ENCODE measurements at regions not wholly inside any gene's neighbourhood (a gene's known extent, or its start where the extent isn't known, plus 50 kb on each side); places are given as distances from the start of the nearest gene placed in this dataset.

- DNase-seq: no peak
These were observed 301.0 kb upstream of the MGAT5 start for GRCh38 chr2:133952896-133953295.

- no peak for DNase-seq
These were observed 300.3 kb upstream of the MGAT5 start for GRCh38 chr2:133953524-133953923.

- no peak for DNase-seq
These were observed 299.2 kb upstream of the MGAT5 start for GRCh38 chr2:133954636-133955035.

- DNase-seq: no peak
These were observed 298.7 kb upstream of the MGAT5 start for GRCh38 chr2:133955169-133955568.

- DNase-seq: no peak
These were observed 297.4 kb upstream of the MGAT5 start for GRCh38 chr2:133956434-133956935.

- no peak for DNase-seq
These were observed 296.0 kb upstream of the MGAT5 start for GRCh38 chr2:133957724-133958480.

GRCh38 chr2:133959066-133959465, 294.8 kb upstream of the MGAT5 start:
- no peak for DNase-seq

GRCh38 chr2:133966720-133967304, 287.1 kb upstream of the MGAT5 start:
- DNase-seq: no peak

- DNase-seq: no peak
These were observed 286.5 kb upstream of the MGAT5 start for GRCh38 chr2:133967326-133967725.

GRCh38 chr2:133968446-133968845, 285.4 kb upstream of the MGAT5 start:
- no peak for DNase-seq

GRCh38 chr2:133970641-133971040, 283.2 kb upstream of the MGAT5 start:
- no peak for DNase-seq

- no peak for DNase-seq
These were observed 281.6 kb upstream of the MGAT5 start for GRCh38 chr2:133972297-133972696.

- DNase-seq: no peak
These were observed 281.1 kb upstream of the MGAT5 start for GRCh38 chr2:133972786-133973185.

- DNase-seq: no peak
These were observed 279.5 kb upstream of the MGAT5 start for GRCh38 chr2:133974353-133974752.

- no peak for DNase-seq
These were observed 278.7 kb upstream of the MGAT5 start for GRCh38 chr2:133975135-133975534.

GRCh38 chr2:133975676-133976428, 278.0 kb upstream of the MGAT5 start:
- DNase-seq: peak; percentile 57

GRCh38 chr2:133976659-133977058, 277.2 kb upstream of the MGAT5 start:
- no peak for DNase-seq

- no peak for DNase-seq
These were observed 276.5 kb upstream of the MGAT5 start for GRCh38 chr2:133977405-133977804.

- no peak for DNase-seq
These were observed 271.6 kb upstream of the MGAT5 start for GRCh38 chr2:133982256-133982655.

GRCh38 chr2:133985563-133985962, 268.3 kb upstream of the MGAT5 start:
- no peak for DNase-seq

- DNase-seq: no peak
These were observed 267.6 kb upstream of the MGAT5 start for GRCh38 chr2:133986081-133986837.

- DNase-seq: no peak
These were observed 266.7 kb upstream of the MGAT5 start for GRCh38 chr2:133986881-133987795.

All from activated CD4-positive, alpha-beta T cell treated with anti-CD3 and anti-CD28 coated beads, Interleukin-10, Interleukin-2, amounts not matched to agents 100 ng/mL and 50 ng/mL, durations not matched to agents 16 hours and 8 hours (primary cell).